Uterus (tissue), 3 donors: ENCODE measurements at regions not wholly inside any gene's neighbourhood (a gene's known extent, or its start where the extent isn't known, plus 50 kb on each side); places are given as distances from the start of the nearest gene placed in this dataset.

ENCODE experiments used
- DNase-seq, 2 donors: peaks; one replicate each; pipeline ENCODE4 v3.0.0-alpha.2; 2019 to 2020
- H3K27ac ChIP-seq, 2 donors: fragments of 200-600 bp; sonication (generic); 1 replicate in 1 of 2; 2 replicates in 1 of 2; pipeline ENCODE4 v1.5.1; 2016 to 2018
- H3K27me3 ChIP-seq, 2 donors: fragments of 200-600 bp; sonication (generic); one replicate each; pipeline ENCODE4 v1.5.1; 2018 to 2019; ENCODE audit warnings: control low read depth in 1 of 2
- H3K36me3 ChIP-seq, 2 donors: fragments of 200-600 bp; sonication (generic); one replicate each; pipeline ENCODE4 v1.5.1; 2019; ENCODE audit warnings: control low read depth in 1 of 2
- H3K4me1 ChIP-seq, 2 donors: fragments of 200-600 bp; sonication (generic); one replicate each; pipeline ENCODE4 v1.5.1; 2018 to 2019; ENCODE audit warnings: control low read depth in 1 of 2
- H3K4me3 ChIP-seq, 2 donors: fragments of 200-600 bp; sonication (generic); 1 replicate in 1 of 2; 2 replicates in 1 of 2; pipeline ENCODE4 v1.5.1; 2018 to 2019; ENCODE audit warnings: mild to moderate bottlenecking in 1 of 2
- H3K9me3 ChIP-seq, 2 donors: fragments of 200-600 bp; sonication (generic); one replicate each; pipeline ENCODE4 v1.5.1; 2019; ENCODE audit warnings: control low read depth in 1 of 2
- CTCF ChIP-seq, 4 experiments: fragments of 200-600 bp in 2 of 4; fragments of 450-650 bp in 2 of 4; sonication (generic) in 2 of 4; IDR thresholded peaks; one replicate each; pipeline ENCODE4 v1.5.1; 2016 to 2019; ENCODE audit warnings: antibody characterized with exemption in 4 of 4, mild to moderate bottlenecking in 2 of 4, moderate library complexity in 1 of 4
- POLR2A ChIP-seq, 2 donors: fragments of 450-650 bp; IDR thresholded peaks; one replicate each; pipeline ENCODE4 v1.6.1; 2016; ENCODE audit warnings: antibody characterized with exemption in 2 of 2, mild to moderate bottlenecking in 1 of 2, moderate library complexity in 1 of 2
- intact Hi-C: fragments of 100-400 bp; cut with DNase I; formaldehyde crosslinking; loops from one replicate; pipeline ENCODE4 v1.15.1; 2023; ENCODE audit warnings: low total_unique reads
- donor health status: DM: yes; HTN: yes; CAD: no.

GRCh38 chr12:58361056-58361455 is 419.7 kb downstream of the ATP23 start:
- Histone ChIP-seq H3K27ac (no peak overlapping the region), H3K36me3 (no peaks in the 10 kb centered on the region), H3K27me3 (no peaks in the 10 kb centered on the region), H3K4me3 (no peak overlapping the region), H3K4me1 (no peaks in the 10 kb centered on the region), H3K9me3 (no peaks in the 10 kb centered on the region)
- no peak for DNase-seq
- TF ChIP-seq CTCF (IDR thresholded peaks at IDR 0.05), result no peak
- intact Hi-C loops, result no loop called here

- Histone ChIP-seq H3K27me3 (no peaks in the 10 kb centered on the region), H3K4me3 (no peak overlapping the region), H3K4me1 (no peaks in the 10 kb centered on the region), H3K9me3 (no peaks in the 10 kb centered on the region), H3K27ac (no peak overlapping the region), H3K36me3 (no peaks in the 10 kb centered on the region)
- TF ChIP-seq POLR2A (IDR thresholded peaks at IDR 0.05) (no peak), CTCF (IDR thresholded peaks at IDR 0.05) (no peak)
- DNase-seq, result no peak
- intact Hi-C loops, result no loop called here
Observed at GRCh38 chr12:58363971-58364370, 422.6 kb downstream of the ATP23 start.

GRCh38 chr12:58364389-58365086 is 423.2 kb downstream of the ATP23 start:
- no peaks in the 10 kb centered on the region for H3K9me3 ChIP-seq
- H3K27me3 ChIP-seq, result no peaks in the 10 kb centered on the region
- DNase-seq, result no peak
- intact Hi-C loops, result no loop called here
- H3K4me3 ChIP-seq, result no peak overlapping the region
- no peak overlapping the region for H3K27ac ChIP-seq
- H3K4me1 ChIP-seq, result no peaks in the 10 kb centered on the region
- TF ChIP-seq POLR2A (IDR thresholded peaks at IDR 0.05) (no peak), CTCF (IDR thresholded peaks at IDR 0.05) (no peak)
- H3K36me3 ChIP-seq, result no peaks in the 10 kb centered on the region

- Histone ChIP-seq H3K4me3 (no peak overlapping the region), H3K27me3 (no peaks in the 10 kb centered on the region), H3K4me1 (no peaks in the 10 kb centered on the region), H3K27ac (no peak overlapping the region), H3K36me3 (no peaks in the 10 kb centered on the region), H3K9me3 (no peaks in the 10 kb centered on the region)
- intact Hi-C loops, result no loop called here
- TF ChIP-seq CTCF (IDR thresholded peaks at IDR 0.05) (no peak), POLR2A (IDR thresholded peaks at IDR 0.05) (no peak)
- no peak for DNase-seq
Observed at GRCh38 chr12:58365087-58365390, 423.7 kb downstream of the ATP23 start.

GRCh38 chr12:58367041-58367440 is 425.7 kb downstream of the ATP23 start:
- no peak overlapping the region for H3K27ac ChIP-seq
- no peak for DNase-seq
- no peaks in the 10 kb centered on the region for H3K36me3 ChIP-seq
- no peak overlapping the region for H3K4me3 ChIP-seq
- no peaks in the 10 kb centered on the region for H3K4me1 ChIP-seq
- intact Hi-C loops, result no loop called here
- H3K9me3 ChIP-seq, result no peaks in the 10 kb centered on the region
- TF ChIP-seq CTCF (IDR thresholded peaks at IDR 0.05) (no peak), POLR2A (IDR thresholded peaks at IDR 0.05) (no peak)
- H3K27me3 ChIP-seq, result no peaks in the 10 kb centered on the region
